ENCODE measurements at regions not wholly inside any gene's neighbourhood (a gene's known extent, or its start where the extent isn't known, plus 50 kb on each side); places are given as distances from the start of the nearest gene placed in this dataset.
"Not testable (repeated sequence)": the region's sequence is repeated elsewhere in the genome, so short reads cannot be mapped to it uniquely, and the experiment has no call there.

DNA sequence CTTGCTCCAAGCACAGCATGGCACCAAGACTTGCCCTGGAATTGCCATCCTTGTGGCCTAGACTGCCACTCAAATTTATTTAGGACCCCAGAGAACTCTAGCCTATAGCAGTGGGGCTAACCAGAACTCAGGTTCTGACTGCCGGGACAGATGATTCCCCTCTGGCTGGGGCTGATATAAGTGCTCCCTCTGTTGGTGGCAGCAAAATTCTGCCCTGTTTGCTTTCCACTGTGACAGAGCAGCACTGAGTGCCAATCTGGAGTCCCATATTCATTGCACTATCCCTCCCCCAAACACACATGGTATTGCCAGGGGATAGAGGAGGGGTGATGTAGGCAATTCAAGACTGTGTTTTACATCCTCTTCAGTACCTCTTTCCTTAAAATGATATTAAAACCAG lies 1081.9 kb downstream of the FAT4 start:
- H3K36me3 Mint-ChIP-seq (ENCODE audit: low read depth, unreplicated experiment): no peaks in the 10 kb centered on the region
- peaks cover 2% of the 10 kb centered on the region for H3K4me1 Mint-ChIP-seq (ENCODE audit: unreplicated experiment)
- TF ChIP-seq, protein P1, sequence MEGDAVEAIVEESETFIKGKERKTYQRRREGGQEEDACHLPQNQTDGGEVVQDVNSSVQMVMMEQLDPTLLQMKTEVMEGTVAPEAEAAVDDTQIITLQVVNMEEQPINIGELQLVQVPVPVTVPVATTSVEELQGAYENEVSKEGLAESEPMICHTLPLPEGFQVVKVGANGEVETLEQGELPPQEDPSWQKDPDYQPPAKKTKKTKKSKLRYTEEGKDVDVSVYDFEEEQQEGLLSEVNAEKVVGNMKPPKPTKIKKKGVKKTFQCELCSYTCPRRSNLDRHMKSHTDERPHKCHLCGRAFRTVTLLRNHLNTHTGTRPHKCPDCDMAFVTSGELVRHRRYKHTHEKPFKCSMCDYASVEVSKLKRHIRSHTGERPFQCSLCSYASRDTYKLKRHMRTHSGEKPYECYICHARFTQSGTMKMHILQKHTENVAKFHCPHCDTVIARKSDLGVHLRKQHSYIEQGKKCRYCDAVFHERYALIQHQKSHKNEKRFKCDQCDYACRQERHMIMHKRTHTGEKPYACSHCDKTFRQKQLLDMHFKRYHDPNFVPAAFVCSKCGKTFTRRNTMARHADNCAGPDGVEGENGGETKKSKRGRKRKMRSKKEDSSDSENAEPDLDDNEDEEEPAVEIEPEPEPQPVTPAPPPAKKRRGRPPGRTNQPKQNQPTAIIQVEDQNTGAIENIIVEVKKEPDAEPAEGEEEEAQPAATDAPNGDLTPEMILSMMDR (IDR thresholded peaks at IDR 0.05; ENCODE audit: unreplicated experiment): no peak
- H3K4me3 Mint-ChIP-seq (ENCODE audit: unreplicated experiment): no peak overlapping the region
- no peaks in the 10 kb centered on the region for H3K27me3 Mint-ChIP-seq (ENCODE audit: unreplicated experiment)
- no peaks in the 10 kb centered on the region for H3K9me3 Mint-ChIP-seq (ENCODE audit: unreplicated experiment)
- H3K27ac Mint-ChIP-seq (ENCODE audit: unreplicated experiment): no peak overlapping the region
- no peak for DNase-seq (ENCODE audit: low spot score)

DNA sequence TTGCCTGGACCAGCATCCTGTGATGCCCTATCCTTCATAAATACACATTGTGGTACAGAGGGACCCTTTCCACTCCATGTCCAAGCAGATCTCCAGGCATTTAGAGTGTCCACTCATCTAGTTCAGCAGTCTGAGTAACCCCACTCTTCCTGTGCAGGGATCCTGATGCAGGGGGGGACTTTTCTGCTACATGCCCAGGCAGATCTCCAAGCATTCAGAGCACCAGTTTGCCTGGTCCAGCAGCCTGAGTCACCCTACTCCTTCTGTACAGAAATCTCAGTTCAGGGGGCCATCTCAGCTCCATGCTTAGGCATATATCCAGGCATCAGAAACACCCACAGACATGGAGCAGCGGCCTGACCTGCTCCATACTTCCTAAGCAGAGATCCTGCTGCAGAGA lies 1089.8 kb downstream of the FAT4 start:
- H3K27ac Mint-ChIP-seq (ENCODE audit: unreplicated experiment): no peak overlapping the region
- peaks cover 3% of the 10 kb centered on the region for H3K27me3 Mint-ChIP-seq (ENCODE audit: unreplicated experiment)

DNA sequence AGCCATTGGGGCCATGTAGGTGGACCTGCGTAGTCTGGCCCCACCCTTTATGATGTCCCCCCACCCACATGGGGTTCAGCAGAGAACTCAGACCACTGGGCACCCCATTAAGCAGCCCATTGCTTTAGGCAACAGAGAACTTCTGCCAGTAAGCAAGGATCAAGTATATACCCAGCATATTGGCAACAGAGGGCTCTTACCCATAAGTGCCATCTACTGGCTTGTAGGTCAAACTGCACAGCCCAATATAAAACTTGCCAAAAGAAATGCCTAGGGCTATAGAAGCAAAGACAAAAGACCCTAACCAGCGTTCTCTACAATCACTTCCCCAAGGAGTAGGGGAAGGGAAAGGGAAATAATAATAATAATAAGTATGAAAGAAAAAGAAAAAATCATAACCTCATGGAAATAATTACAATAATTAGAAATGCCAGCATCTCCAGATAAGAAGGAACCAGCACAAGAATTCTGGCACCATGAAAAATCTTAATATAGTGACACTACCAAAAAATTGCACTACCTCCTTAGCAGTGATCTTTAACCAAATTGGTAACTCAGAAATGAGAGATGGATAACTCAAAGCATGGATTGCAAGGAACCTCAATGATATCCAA lies 1090.7 kb downstream of the FAT4 start:
- no peaks in the 10 kb centered on the region for H3K4me1 Mint-ChIP-seq (ENCODE audit: unreplicated experiment)
- no peaks in the 10 kb centered on the region for H3K36me3 Mint-ChIP-seq (ENCODE audit: low read depth, unreplicated experiment)
- H3K27me3 Mint-ChIP-seq (ENCODE audit: unreplicated experiment): peaks cover 3% of the 10 kb centered on the region
- no peaks in the 10 kb centered on the region for H3K9me3 Mint-ChIP-seq (ENCODE audit: unreplicated experiment)
- no peak overlapping the region for H3K27ac Mint-ChIP-seq (ENCODE audit: unreplicated experiment)
- TF ChIP-seq, protein P1 (IDR thresholded peaks at IDR 0.05; ENCODE audit: unreplicated experiment): peak; percentile 55
- no peak for DNase-seq (ENCODE audit: low spot score)
- no peak overlapping the region for H3K4me3 Mint-ChIP-seq (ENCODE audit: unreplicated experiment)

More for the DNA sequence above, 1089.8 kb downstream of the FAT4 start:
- DNase-seq (ENCODE audit: low spot score): no peak
- no peaks in the 10 kb centered on the region for H3K4me1 Mint-ChIP-seq (ENCODE audit: unreplicated experiment)
- no peak overlapping the region for H3K4me3 Mint-ChIP-seq (ENCODE audit: unreplicated experiment)
- H3K9me3 Mint-ChIP-seq (ENCODE audit: unreplicated experiment): no peaks in the 10 kb centered on the region
- TF ChIP-seq, protein P1 (IDR thresholded peaks at IDR 0.05; ENCODE audit: unreplicated experiment): no peak
- no peaks in the 10 kb centered on the region for H3K36me3 Mint-ChIP-seq (ENCODE audit: low read depth, unreplicated experiment)

DNA sequence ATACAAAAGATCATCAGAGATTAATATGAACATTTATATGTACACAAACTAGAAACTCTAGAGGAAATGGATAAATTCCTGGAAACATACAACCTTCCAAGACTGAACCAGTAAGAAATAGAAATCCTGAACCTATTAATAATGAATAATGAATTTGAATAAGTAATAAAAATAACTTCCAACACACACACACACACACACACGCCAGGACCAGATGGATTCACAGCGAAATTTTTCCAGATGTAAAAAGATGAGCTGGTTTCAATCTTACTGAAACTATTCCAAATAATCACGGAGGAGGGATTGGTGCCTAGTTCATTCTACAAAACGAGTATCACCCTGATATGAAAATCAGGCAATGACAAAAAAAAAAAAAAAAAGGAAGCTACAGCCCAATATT lies 1095.0 kb downstream of the FAT4 start:
- no peak for DNase-seq (ENCODE audit: low spot score)
- H3K9me3 Mint-ChIP-seq (ENCODE audit: unreplicated experiment): no peaks in the 10 kb centered on the region
- H3K4me3 Mint-ChIP-seq (ENCODE audit: unreplicated experiment): no peak overlapping the region
- no peaks in the 10 kb centered on the region for H3K4me1 Mint-ChIP-seq (ENCODE audit: unreplicated experiment)
- H3K36me3 Mint-ChIP-seq (ENCODE audit: low read depth, unreplicated experiment): no peaks in the 10 kb centered on the region
- TF ChIP-seq, protein P1 (IDR thresholded peaks at IDR 0.05; ENCODE audit: unreplicated experiment): no peak
- H3K27me3 Mint-ChIP-seq (ENCODE audit: unreplicated experiment): peaks cover 3% of the 10 kb centered on the region
- no peak overlapping the region for H3K27ac Mint-ChIP-seq (ENCODE audit: unreplicated experiment)

DNA sequence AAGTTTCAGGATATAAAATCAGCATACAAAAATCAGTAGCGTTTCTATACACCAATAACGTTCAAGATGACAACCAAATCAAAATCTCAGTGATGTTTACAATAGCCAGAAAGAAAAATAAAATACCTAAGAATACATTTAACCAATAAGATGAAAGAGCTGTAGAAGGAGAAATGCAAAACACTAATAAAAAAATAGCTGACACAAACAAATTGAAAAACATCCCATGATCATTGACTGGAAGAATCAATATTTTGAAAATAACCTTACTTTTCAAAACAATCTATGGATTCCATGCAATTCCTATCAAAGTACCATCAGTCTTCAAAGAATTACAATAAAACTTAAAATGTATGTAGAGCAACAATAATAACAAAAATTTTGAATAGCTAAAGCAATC lies 1096.3 kb downstream of the FAT4 start:
- DNase-seq (ENCODE audit: low spot score): no peak
- Mint-ChIP-seq H3K4me3 (ENCODE audit: unreplicated experiment) (no peak overlapping the region), H3K36me3 (ENCODE audit: low read depth, unreplicated experiment) (no peaks in the 10 kb centered on the region), H3K27ac (ENCODE audit: unreplicated experiment) (no peak overlapping the region), H3K9me3 (ENCODE audit: unreplicated experiment) (no peaks in the 10 kb centered on the region), H3K4me1 (ENCODE audit: unreplicated experiment) (no peaks in the 10 kb centered on the region), H3K27me3 (ENCODE audit: unreplicated experiment) (peaks cover 3% of the 10 kb centered on the region)
- TF ChIP-seq, protein P1 (IDR thresholded peaks at IDR 0.05; ENCODE audit: unreplicated experiment): no peak

DNA sequence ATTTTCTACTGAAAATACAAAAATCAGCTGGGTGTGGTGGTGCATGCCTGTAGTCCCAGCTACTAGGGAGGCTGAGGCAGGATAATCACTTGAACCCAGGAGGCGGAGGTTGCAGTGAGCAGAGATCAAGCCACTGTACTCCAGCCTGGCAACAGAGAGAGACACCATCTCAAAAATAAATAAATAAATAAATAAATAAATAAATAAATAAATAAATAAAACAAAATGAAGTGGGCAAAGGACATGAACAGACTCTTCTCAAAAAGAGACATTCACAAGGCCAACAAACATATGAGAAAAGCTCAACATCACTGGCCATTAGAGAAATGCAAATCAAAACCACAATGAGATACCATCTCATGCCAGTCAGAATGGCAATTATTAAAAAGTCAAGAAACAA lies 1097.6 kb downstream of the FAT4 start:
- not testable (repeated sequence) for DNase-seq (ENCODE audit: low spot score); H3K27me3 Mint-ChIP-seq (ENCODE audit: unreplicated experiment); H3K27ac Mint-ChIP-seq (ENCODE audit: unreplicated experiment); H3K9me3 Mint-ChIP-seq (ENCODE audit: unreplicated experiment); H3K4me3 Mint-ChIP-seq (ENCODE audit: unreplicated experiment); H3K4me1 Mint-ChIP-seq (ENCODE audit: unreplicated experiment); H3K36me3 Mint-ChIP-seq (ENCODE audit: low read depth, unreplicated experiment)
